ENCODE measurements at regions not wholly inside any gene's neighbourhood (a gene's known extent, or its start where the extent isn't known, plus 50 kb on each side); places are given as distances from the start of the nearest gene placed in this dataset.

GRCh38 chr5:89053547-89053946 lies 170.6 kb upstream of the MEF2C start:
- TF ChIP-seq CTCF (IDR thresholded peaks at IDR 0.05) = no peak
- no peak for TF ChIP-seq POLR2A (IDR thresholded peaks at IDR 0.05)
- TF ChIP-seq POLR2AphosphoS5 (IDR thresholded peaks at IDR 0.05; ENCODE audit: insufficient read depth in 1 of 2, low read depth in 1 of 2) = no peak
